ENCODE measurements at regions not wholly inside any gene's neighbourhood (a gene's known extent, or its start where the extent isn't known, plus 50 kb on each side); places are given as distances from the start of the nearest gene placed in this dataset.

DNA sequence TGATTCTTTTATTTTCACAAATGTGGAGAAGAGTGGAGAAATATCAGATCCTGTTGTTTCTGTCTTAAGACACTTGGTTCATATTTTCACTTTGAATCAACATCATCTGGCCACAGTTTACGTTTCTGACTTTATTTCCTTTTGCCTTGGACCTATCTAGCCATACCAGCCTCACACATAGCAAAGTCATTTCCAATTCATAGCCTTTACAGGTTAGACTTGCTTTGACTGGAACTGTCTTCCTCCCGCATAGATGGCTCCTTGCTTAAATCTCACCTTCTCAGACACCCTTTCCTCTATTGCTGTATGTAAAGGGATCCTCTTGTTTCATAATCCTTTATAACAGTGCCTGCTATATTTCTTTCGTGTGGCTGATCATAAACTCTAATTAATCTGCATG is 297.8 kb downstream of the SH3GL2 start:
- H3K9me1 ChIP-seq (ENCODE audit: insufficient read depth, low read length): no peaks in the 10 kb centered on the region
- no peak overlapping the region for H3K4ac ChIP-seq (ENCODE audit: low read depth, low read length)
- H3K79me1 ChIP-seq (ENCODE audit: low read depth in 1 of 2, low read length in 2 of 2): no peaks in the 10 kb centered on the region
- H2AK5ac ChIP-seq (ENCODE audit: low read depth, low read length): no peak overlapping the region
- H2AFZ ChIP-seq (replicated peaks; ENCODE audit: low read length, poor library complexity): no peak overlapping the region
- H2BK5ac ChIP-seq (ENCODE audit: low read depth, low read length, poor library complexity, severe bottlenecking): no peak overlapping the region
- intact Hi-C loops (cut with micrococcal nuclease) (no loop called here), in situ Hi-C loops (cut with MboI; ENCODE audit: low sequenced_read_pairs) (no loop called here), dilution Hi-C loops (cut with HindIII; ENCODE audit: low sequenced_read_pairs, unreplicated experiment) (no loop called here)
- 0% methylated on average over 1 of the region's 3 CpGs; no CpG with 5 or more reads in 1 of the 2 experiments for WGBS, 2 experiments (ENCODE audit: extremely low coverage in 2 of 2, insufficient read length in 1 of 2)
- H3K23ac ChIP-seq (ENCODE audit: low read depth, low read length): no peak overlapping the region
- H2BK15ac ChIP-seq (ENCODE audit: low read depth, low read length): no peak overlapping the region
- no peak overlapping the region for H3K18ac ChIP-seq (ENCODE audit: low read depth, low read length)
- no peak overlapping the region for H2BK120ac ChIP-seq (ENCODE audit: low read depth, low read length)
- no peak overlapping the region for H4K8ac ChIP-seq (ENCODE audit: low read depth in 2 of 2, low read length in 2 of 2)
- H4K91ac ChIP-seq (ENCODE audit: insufficient read depth, low read depth, low read length): no peak overlapping the region
- no peak overlapping the region for H3K14ac ChIP-seq (replicated peaks; ENCODE audit: low read depth, low read length)
- no peak overlapping the region for H2AK9ac ChIP-seq (replicated peaks; ENCODE audit: low read depth, low read length, poor library complexity)
- H3K9me3 ChIP-seq (ENCODE audit: control insufficient read depth, insufficient read depth, low read length): no peaks in the 10 kb centered on the region
- no peak overlapping the region for H3K9ac ChIP-seq (ENCODE audit: low read depth, low read length)
- ChIA-PET POLR2A (ENCODE audit: unreplicated experiment) (no interaction called here), CTCF (no interaction called here)
- DNase-seq (no peak), ATAC-seq (ENCODE audit: low read depth) (no peak)
- no peaks in the 10 kb centered on the region for H4K20me1 ChIP-seq (ENCODE audit: insufficient read depth, low read length)
- H3K27me3 ChIP-seq (ENCODE audit: control insufficient read depth, insufficient read depth, low read length): no peaks in the 10 kb centered on the region
- H3K27ac ChIP-seq (ENCODE audit: insufficient read depth, low read length): no peak overlapping the region
- H3K56ac ChIP-seq (ENCODE audit: extremely low read depth, insufficient read depth, low read length): no peak overlapping the region
- no peak overlapping the region for H3K4me2 ChIP-seq (ENCODE audit: low read depth, low read length)
- H3K36me3 ChIP-seq (ENCODE audit: control insufficient read depth, insufficient read depth, low read length): no peaks in the 10 kb centered on the region
- H3K4me3 ChIP-seq (ENCODE audit: insufficient read depth, low read depth, low read length): no peak overlapping the region
- H2BK20ac ChIP-seq (ENCODE audit: low read depth, low read length): no peak overlapping the region
- no peak overlapping the region for H4K5ac ChIP-seq (ENCODE audit: low read depth, low read length)
- H3K4me1 ChIP-seq (ENCODE audit: control insufficient read depth, insufficient read depth, low read length): no peaks in the 10 kb centered on the region
- BruUV-seq (replicated peaks): no TSS peak
- no peak for TF ChIP-seq MXI1 (IDR thresholded peaks at IDR 0.05; ENCODE audit: borderline replicate concordance, low read depth, low read length)
- no peak for TF ChIP-seq CEBPB (IDR thresholded peaks at IDR 0.05; ENCODE audit: low read depth, low read length)
- TF ChIP-seq BHLHE40 (IDR thresholded peaks at IDR 0.05; ENCODE audit: low read depth, low read length): no peak
- no peak for TF ChIP-seq NFE2L2 (IDR thresholded peaks at IDR 0.05; ENCODE audit: low read depth, low read length)
- TF ChIP-seq, protein P1, sequence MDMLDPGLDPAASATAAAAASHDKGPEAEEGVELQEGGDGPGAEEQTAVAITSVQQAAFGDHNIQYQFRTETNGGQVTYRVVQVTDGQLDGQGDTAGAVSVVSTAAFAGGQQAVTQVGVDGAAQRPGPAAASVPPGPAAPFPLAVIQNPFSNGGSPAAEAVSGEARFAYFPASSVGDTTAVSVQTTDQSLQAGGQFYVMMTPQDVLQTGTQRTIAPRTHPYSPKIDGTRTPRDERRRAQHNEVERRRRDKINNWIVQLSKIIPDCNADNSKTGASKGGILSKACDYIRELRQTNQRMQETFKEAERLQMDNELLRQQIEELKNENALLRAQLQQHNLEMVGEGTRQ (IDR thresholded peaks at IDR 0.05; ENCODE audit: low read depth, low read length): no peak
- TF ChIP-seq SMC3 (IDR thresholded peaks at IDR 0.05; ENCODE audit: low read depth, low read length): no peak
- TF ChIP-seq CTCF (conservative IDR thresholded peaks at IDR 0.05; ENCODE audit: low read depth, low read length): no peak
- TF ChIP-seq POLR2A (IDR thresholded peaks at IDR 0.05; ENCODE audit: low read depth, low read length): no peak
- TF ChIP-seq CHD1 (IDR thresholded peaks at IDR 0.05; ENCODE audit: low read depth, low read length): no peak
- no peak for TF ChIP-seq ELK1 (IDR thresholded peaks at IDR 0.05; ENCODE audit: borderline replicate concordance, low read depth, low read length)
- TF ChIP-seq MAFK (IDR thresholded peaks at IDR 0.05; ENCODE audit: low read depth, low read length): no peak
- no peak for TF ChIP-seq FOS (IDR thresholded peaks at IDR 0.05; ENCODE audit: low read depth, low read length)
